HG03457 (cell line): ENCODE measurements at regions not wholly inside any gene's neighbourhood (a gene's known extent, or its start where the extent isn't known, plus 50 kb on each side); places are given as distances from the start of the nearest gene placed in this dataset.
"Not testable (repeated sequence)": the region's sequence is repeated elsewhere in the genome, so short reads cannot be mapped to it uniquely, and the experiment has no call there.

Experiments
- ATAC-seq: cut with Tn5 transposase; IDR thresholded peaks from one replicate; pipeline ENCODE4 v1.9.1; 2021; ENCODE audit warnings: moderate number of reproducible peaks; ENCODE audit not compliant: unreplicated experiment

DNA sequence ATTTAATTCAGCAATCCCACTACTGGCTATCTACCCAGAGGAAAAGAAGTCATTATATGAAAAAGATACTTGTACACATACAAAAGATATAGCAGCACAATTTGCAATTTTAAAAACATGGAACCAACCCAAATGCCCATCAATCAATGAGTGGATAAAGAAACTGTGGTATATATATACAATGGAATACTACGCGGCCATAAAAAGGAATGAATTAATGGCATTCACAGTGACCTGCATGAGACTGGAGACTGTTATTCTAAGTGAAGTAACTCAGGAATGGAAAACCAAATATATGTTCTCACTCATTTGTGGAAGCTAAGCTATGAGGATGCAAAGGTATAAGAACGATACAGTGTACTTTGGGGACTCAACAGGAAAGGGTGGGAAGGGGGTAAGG lies 102.8 kb upstream of the KCNMA1 start:
- not testable (repeated sequence) for ATAC-seq

DNA sequence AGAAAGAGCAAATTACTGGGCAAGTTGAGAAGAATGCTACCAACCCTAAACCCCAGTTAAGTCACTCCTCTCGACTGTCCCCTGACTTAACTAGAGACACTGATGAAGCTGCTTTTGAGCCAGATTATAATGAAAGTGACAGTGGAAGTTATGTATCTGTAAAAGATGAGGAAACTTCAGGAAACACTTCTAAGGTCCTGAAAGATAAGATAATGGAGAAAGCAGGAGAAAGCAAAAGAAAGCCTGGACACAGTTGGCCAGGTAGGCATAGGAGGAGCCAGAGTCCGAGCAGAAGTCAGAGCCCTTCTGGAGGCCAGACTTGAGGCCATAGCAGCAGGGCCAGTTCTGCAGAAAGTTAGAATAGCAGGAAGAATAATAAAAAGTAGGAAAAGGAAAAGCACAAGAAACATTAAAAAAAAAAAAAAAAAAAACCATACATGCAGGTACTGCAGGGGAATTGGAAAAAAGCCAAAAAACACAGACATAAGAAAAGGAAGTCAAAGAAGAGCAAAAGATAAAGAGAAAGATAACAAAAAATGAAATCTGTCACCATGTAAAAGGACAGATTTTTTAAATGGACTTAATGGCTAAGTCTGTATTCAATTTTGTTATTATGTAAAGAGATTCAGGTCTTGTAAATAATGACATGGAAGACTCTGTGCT lies 101.0 kb upstream of the KCNMA1 start:
- no peak for ATAC-seq

DNA sequence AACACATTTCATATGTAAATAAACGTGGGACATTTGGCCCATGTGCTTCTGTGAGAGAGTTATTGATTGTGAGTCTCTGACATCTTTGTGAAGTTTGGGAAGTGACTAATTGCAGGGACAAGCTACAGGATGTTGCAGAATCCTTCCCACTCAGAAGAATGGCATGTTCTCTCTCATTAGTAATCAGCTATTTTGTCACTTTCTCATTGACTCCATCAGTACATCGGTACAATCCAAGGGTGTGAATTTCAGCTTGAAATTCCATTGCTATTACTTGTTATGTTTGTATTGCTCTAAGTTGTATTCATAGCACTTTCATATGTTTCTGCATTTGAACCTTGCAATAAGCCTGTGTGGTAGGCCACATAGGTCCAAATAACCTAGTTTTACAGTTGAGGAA lies 100.0 kb upstream of the KCNMA1 start:
- ATAC-seq, result no peak

DNA sequence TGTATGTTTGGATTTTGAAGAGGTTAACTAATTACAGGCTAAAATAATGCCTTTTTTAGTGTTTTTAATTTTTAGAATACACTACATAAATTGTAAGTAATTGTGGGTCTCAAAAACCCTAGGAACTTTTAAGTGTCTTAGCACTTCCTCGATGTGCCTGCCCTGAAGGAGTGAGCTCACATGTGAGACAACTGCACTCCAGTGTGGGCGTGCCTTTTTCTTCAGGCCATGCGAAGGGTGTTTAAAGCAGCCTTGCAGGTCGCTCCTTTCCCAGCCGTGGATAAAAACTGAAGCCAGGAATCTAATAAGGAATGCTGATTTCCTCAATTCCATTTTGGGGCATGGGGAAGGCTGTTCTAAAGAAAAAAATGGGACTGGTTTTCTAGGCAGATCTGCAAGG lies 97.5 kb upstream of the KCNMA1 start:
- ATAC-seq, result not testable (repeated sequence)

DNA sequence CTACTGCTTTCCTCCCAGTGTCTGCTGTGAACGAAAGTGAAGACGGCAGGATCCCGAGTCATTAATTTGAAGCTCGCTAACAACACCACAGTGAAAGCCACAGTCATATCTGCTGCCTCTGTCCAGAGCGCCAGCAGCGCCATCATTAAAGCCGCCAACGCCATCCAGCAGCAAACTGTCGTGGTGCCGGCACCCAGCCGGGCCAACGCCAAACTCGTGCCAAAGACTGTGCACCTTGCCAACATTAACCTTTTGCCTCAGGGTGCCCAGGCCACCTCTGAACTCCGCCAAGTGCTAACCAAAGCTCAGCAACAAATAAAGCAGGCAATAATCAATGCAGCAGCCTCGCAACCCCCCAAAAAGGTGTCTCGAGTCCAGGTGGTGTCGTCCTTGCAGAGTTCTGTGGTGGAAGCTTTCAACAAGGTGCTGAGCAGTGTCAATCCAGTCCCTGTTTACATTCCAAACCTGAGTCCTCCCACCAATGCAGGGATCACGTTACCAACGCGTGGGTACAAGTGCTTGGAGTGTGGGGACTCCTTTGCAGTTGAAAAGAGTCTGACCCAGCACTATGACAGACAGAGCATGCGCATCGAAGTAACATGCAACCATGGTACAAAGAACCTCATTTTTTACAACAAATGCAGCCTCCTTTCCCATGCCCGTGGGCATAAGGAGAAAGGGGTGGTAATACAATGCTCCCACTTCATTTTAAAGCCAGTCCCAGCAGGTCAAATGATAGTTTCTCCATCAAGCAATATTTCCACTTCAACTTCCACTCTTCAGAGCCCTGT lies 94.8 kb upstream of the KCNMA1 start:
- no peak for ATAC-seq

DNA sequence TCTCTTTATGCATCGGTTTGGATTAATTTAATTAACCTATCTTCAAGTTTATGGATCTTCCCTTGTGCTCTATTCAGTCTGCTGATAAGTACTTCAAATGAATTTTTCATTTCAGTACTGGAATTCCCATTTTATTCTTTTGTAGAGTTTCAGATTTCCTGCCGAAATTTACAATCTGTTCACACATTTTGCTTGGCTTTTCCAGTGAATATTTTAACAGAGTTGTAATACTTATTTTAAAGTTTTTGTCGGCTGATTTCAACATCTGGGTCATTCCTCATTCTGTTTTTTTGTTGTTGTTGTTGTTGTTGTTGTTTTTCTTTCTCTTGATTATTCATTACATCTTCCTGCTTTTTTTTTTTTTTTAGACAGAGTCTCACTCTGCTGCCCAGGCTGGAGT lies 89.9 kb upstream of the KCNMA1 start:
- ATAC-seq, result no peak

DNA sequence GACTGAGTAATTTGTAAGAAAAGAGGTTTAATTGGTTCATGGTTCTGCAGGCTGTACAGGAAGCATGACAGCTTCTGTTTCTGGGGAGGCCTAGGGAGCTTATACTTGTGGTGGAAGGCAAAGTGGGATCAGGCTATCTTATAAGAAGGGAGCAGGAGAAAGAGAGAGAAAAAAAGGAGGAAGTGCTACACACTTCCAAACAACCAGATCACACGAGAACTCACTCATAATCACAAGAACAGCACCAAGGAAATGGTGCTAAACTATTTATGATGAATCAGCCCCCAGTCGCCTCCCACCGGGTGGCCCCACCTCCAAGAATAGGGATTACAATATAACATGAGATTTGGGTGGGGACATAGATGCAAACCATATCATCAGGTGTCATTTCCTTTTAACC lies 89.1 kb upstream of the KCNMA1 start:
- ATAC-seq, result no peak

DNA sequence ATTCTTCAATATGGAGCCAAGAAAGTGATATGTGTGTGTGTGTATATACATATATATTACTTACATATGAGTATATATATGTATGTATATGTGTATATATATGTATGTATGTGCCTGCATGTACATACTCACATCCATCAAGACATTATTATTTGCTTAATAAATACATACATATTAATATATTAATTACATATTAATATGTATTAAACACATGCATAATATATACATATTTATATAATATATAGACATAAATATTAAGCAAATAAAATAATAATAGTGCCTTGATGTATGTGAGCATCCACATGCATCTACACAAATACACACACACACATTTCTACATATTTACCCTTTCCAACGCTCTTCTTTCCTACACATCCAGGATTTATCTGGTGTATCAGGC lies 88.7 kb upstream of the KCNMA1 start:
- no peak for ATAC-seq

DNA sequence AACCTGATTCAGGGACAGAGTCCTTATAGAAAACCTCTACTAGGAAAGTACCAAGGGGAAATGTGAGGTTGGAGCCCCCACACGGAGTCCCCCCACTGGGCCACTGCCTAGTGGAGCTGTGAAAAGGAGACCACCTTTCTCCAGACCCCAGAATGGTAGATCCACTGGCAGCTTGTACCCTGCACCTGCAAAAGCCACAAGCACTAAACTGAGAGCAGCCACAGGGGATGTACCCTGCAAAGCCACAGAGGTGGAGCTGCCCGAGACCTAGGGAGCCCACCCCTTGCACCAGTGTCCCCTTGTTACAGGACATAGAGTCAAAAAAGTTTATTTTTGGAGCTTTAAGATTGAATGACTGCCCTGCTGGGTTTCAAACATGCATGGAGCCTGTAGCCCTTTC lies 87.2 kb upstream of the KCNMA1 start:
- no peak for ATAC-seq

DNA sequence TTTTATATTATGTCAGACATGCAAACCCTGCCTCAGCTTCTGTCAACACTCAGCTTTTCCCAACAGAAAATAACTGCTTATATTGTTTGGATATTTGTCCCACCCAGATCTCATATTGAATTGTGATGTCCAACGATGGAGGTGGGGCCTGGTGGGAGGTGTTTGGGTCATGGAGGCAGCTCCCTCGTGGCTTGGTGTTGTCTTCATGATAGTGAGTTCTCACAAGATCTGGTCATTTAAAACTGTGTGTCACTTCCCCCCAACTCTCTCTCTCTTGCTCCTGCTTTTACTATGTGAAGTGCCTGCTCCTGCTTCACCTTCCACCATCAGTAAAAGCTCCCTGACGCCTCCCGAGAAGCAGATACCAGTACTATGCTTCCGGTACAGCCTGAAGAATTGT lies 85.8 kb upstream of the KCNMA1 start:
- no peak for ATAC-seq

DNA sequence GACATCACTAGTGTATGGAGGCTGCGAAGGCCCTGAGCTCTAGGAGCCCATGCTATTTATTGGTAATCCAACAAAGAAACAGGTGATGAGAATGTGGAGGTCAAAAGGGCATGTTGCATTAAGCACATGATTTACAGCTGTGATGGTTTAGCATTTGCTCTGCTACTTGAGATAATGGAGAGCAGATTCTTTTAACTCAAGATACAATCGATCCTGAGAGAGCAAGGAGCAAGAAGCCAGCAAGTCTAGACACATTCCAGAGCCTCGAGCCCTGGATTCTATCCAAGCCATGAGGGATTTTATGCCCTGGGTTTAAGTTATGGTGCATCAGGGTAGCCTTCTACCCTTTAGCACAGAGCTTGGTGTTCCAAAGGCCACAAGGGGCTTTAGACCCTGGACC lies 85.3 kb upstream of the KCNMA1 start:
- ATAC-seq, result not testable (repeated sequence)

DNA sequence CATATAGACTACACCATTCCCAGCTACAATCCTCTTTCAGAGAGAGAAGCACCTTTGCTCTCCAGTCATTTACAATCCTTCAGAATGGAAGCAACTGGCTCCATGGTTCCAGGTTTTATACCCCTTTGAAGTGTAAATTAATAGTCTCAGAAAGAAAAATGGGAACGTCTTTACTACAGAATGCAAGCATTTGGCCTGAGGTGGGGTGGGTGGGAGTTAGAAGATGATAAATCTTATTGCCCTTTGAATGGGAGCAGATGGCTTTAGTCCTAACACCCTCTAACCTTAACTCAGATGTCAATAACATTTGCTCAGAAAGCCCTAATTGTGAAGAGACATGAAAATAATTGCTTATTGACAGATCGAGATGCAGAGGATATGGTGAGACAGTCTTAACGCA lies 84.2 kb upstream of the KCNMA1 start:
- ATAC-seq, result no peak

DNA sequence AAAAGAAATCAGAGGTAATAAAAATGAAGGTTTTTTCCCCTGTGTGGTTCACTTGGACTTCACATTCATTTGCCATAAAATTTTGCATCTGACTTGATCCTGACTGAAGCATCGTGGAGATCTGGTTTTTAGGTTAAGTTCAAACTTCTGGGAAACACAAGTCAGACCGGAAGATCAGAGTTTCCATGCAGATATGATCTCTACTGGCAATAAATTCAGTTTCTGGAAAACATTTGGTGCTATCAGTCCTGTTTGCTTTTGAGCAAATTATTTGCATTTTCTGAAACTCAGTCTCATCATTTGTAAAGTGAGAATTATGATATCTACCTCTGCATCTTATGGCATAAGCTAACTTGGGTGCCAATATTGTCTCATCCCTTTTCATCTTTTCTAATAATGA lies 81.3 kb upstream of the KCNMA1 start:
- no peak for ATAC-seq

DNA sequence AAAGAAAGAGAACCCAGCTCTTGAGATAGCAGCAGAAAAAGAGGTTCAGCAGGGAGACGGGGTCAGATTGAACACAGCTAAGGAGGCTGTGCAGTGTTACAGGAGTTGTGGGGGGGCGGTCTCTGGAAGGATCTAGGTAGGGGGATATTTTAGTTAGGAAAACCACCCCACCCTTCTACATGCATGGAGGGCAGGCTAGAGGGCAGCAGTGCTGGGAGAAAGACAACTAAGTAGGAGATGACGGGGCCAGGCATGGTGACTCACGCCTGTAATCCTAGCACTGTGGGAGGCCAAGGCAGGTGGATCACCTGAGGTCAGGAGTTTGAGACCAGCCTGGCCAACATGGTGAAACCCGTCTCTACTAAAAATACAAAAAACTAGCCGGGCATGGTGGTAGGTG lies 80.7 kb upstream of the KCNMA1 start:
- ATAC-seq, result not testable (repeated sequence)

DNA sequence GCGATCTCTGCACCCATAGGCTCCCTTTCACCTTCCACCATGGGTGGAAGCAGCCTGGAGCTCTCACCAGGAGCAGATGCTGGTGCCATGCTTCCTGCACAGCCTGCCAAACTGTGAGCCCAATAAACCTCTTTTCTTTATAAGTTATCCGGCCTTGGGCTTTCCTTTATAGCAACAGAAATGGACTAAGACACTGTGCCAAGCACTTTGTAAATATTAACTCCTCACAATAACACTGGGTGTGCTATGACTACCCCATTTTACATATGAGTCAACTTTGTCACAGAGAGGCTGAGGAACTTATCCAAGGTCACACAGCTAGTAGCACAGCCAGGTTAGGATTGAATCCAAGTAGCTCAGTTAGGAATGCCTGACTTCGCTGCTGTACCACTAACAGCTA lies 79.7 kb upstream of the KCNMA1 start:
- no peak for ATAC-seq

DNA sequence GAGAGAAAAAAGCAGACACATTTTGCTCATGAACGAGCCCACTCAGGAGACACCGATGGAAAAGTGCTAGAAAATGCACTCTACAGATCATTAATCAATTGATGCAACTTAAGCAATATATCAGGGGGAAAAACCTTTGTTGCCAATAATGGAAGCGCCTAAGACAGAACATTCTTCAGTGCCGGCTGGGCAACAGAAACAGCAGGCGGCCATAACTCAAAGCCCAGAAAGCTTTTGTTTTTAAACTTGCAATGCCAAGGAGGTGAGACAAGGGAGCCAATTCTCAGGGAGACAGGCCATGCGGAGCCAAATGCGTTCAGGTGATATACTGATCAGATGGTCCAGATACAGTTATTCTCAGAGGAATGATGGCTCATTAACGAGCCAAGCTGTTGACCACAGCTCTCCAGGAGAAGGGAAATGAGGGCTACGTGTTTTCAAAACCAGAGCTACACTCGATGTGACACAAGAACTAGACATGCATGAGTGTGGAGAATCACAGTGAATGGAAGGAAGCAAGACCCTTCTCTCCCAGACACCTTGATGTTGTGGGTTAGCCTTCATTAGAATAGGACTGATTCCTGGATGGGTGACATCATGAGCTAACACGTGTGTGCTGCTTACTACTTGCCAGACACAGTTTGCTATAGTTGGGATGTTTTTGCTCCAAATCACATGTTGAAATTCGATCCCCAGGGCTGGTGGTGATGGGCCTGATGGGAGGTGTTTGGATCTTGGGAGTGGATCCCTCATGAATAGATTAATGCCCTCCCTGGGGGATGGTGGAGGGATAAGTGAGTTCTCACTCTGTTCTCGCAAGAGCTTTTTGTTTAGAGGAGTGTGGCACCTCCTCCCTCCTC lies 79.1 kb upstream of the KCNMA1 start:
- no peak for ATAC-seq

DNA sequence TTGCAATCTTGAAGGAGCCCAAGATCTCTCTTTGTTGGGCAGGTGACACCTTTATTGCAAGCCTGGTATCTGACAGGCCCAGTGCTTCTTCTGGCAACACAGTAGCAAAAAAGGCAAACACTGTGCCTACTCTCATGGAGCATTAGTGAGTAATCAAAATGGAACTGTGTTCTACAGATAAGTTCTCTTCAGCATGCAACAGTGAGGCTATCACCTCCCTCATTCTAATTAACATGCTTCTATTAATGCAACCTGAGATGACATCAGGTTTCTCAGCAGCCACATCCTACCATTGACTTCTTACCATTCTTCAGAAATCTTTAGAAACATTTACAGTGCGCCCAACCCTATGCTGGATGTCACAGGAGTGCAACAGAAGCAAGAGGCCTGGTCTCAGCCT lies 77.9 kb upstream of the KCNMA1 start:
- ATAC-seq, result no peak

DNA sequence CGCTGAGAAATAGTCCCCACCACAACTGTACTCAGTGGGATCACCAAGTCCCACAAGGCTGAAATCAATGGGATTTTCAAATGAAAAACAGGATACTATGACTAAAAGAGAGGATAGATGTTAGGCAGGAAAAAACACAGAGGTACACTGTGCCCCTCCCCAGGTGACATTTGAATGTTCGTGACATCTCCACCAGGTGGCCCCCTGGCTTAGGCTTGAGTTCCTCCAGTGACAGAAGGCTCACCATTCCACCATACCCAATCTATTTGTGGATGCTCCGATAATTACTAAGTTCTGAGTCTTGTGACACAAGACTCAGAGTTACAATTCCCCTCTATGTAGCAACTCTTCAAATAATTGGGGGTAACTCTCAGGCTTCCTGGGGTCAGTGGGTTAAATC lies 77.5 kb upstream of the KCNMA1 start:
- no peak for ATAC-seq

DNA sequence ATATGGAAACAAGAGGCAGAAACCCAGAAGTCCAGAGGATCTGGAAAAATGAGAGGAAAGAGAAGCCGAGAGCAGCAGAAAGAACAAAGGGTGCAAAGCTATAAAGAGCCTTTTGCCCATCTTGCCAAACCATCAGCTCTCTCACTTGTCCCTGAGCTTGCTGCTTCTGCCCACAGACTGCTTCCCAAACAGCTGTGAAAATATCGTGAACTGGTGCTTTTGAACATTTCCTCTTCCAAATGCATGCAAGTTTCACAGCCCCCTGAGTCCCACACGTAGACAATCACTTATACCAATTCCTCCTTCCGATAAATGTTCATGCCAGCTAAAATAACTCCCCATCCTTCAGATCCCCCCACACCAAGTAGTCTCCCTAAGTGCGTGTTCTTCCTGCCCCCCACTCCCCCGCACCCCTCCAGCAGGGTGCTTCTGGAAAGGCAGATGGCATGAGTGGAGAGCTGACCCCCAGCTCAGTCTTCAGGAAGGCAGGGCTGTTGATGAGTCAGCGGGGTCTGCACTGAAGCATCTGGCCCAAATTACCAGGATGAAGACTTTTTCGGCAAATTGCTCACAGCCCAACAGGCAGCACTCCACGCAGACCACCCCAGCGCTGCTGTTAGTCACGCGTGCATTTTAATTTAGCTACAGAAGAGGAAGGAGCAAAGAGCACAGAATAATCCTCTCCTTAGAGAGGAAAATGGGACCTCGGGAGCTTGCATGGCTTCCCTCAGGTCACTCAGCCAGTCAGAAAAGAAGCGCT lies 76.1 kb upstream of the KCNMA1 start:
- no peak for ATAC-seq

DNA sequence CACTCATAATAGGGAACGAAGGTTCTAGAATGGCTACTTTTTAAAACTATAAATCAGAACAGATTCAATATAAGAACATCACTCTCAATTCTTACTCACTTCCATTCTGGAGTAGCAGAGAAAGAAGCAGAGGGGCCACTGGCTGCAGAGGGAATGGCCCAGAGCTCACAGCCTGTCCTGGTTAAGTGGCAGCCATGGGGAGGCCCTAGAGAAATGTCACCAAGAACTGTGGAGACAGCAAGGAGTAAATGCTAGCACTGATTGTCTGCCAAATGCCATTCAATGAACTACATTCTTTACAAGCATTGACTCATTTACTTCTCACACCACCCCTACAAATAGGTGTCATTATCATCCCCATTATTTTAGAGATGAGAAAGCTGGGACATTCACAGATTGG lies 74.6 kb upstream of the KCNMA1 start:
- no peak for ATAC-seq

DNA sequence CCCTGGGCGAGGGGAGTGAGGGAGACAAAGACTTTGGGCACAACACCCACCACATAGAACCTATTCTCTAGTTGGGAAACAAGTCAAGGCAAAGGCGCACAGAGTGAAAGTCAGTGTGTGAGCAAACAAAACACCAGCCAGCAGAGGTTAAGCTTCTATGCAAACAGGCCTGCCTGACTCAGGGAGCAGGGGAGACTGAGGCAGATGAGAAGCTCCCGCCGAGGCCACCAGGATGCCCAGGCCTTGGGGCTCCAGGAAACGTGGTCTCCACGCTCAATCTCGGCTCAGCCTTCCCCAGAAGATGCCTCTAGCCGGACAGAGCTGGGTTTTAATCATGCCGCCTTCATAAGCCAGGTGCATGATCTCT lies 74.1 kb upstream of the KCNMA1 start:
- ATAC-seq, result no peak
